Mesothelial cell of epicardium (in vitro differentiated cells): ENCODE measurements at regions not wholly inside any gene's neighbourhood (a gene's known extent, or its start where the extent isn't known, plus 50 kb on each side); places are given as distances from the start of the nearest gene placed in this dataset.

Experiments
- DNase-seq, 2 experiments: peaks; one replicate each; pipeline ENCODE4 v3.0.0; 2021; ENCODE audit warnings: low spot score in 2 of 2; ENCODE audit not compliant: unreplicated experiment in 2 of 2
- H3K27ac Mint-ChIP-seq: 2 replicates; pipeline ENCODE4 v1.8.0; 2021; ENCODE audit warnings: mixed read lengths
- H3K27me3 Mint-ChIP-seq: 2 replicates; pipeline ENCODE4 v1.8.0; 2021; ENCODE audit warnings: low read depth, mixed read lengths
- H3K36me3 Mint-ChIP-seq: 2 replicates; pipeline ENCODE4 v1.8.0; 2021; ENCODE audit warnings: mixed read lengths
- H3K4me1 Mint-ChIP-seq: 2 replicates; pipeline ENCODE4 v1.8.0; 2021; ENCODE audit warnings: mixed read lengths
- H3K4me3 Mint-ChIP-seq: 2 replicates; pipeline ENCODE4 v1.8.0; 2021; ENCODE audit warnings: mild to moderate bottlenecking, moderate library complexity, mixed read lengths
- H3K9me3 Mint-ChIP-seq: 2 replicates; pipeline ENCODE4 v1.8.0; 2021; ENCODE audit warnings: mixed read lengths
- CTCF ChIP-seq: fragments of 200-600 bp; sonication (generic); IDR thresholded peaks from one replicate; pipeline ENCODE4 v1.5.0; 2021; ENCODE audit warnings: antibody characterized with exemption; ENCODE audit not compliant: unreplicated experiment

- Mint-ChIP-seq H3K27me3 (no peaks in the 10 kb centered on the region), H3K4me3 (no peak overlapping the region), H3K27ac (no peak overlapping the region), H3K9me3 (peaks cover 9% of the 10 kb centered on the region), H3K36me3 (no peaks in the 10 kb centered on the region), H3K4me1 (peaks cover 7% of the 10 kb centered on the region)
- no peak for DNase-seq
- TF ChIP-seq CTCF: no peak
Measured at GRCh38 chr1:115413621-115414020, 75.6 kb upstream of the NGF start.

- peaks cover 9% of the 10 kb centered on the region for H3K9me3 Mint-ChIP-seq
- no peaks in the 10 kb centered on the region for H3K36me3 Mint-ChIP-seq
- no peak for DNase-seq
- H3K27ac Mint-ChIP-seq: no peak overlapping the region
- no peak for TF ChIP-seq CTCF
- H3K27me3 Mint-ChIP-seq: no peaks in the 10 kb centered on the region
- H3K4me1 Mint-ChIP-seq: peaks cover 7% of the 10 kb centered on the region
- H3K4me3 Mint-ChIP-seq: no peak overlapping the region
Measured at GRCh38 chr1:115413208-115413607, 75.2 kb upstream of the NGF start.

- no peaks in the 10 kb centered on the region for H3K27me3 Mint-ChIP-seq
Measured at GRCh38 chr1:115412733-115413132, 74.7 kb upstream of the NGF start.

GRCh38 chr1:115412286-115412685 is 74.2 kb upstream of the NGF start:
- H3K27me3 Mint-ChIP-seq: no peaks in the 10 kb centered on the region
- no peak for DNase-seq
- no peaks in the 10 kb centered on the region for H3K36me3 Mint-ChIP-seq
- peaks cover 12% of the 10 kb centered on the region for H3K9me3 Mint-ChIP-seq
- no peak for TF ChIP-seq CTCF
- no peak overlapping the region for H3K27ac Mint-ChIP-seq
- H3K4me3 Mint-ChIP-seq: no peak overlapping the region
- H3K4me1 Mint-ChIP-seq: peaks cover 7% of the 10 kb centered on the region

More at GRCh38 chr1:115412733-115413132, 74.7 kb upstream of the NGF start:
- Mint-ChIP-seq H3K4me1 (peaks cover 7% of the 10 kb centered on the region), H3K4me3 (no peak overlapping the region), H3K27ac (no peak overlapping the region), H3K36me3 (no peaks in the 10 kb centered on the region), H3K9me3 (peaks cover 11% of the 10 kb centered on the region)
- no peak for TF ChIP-seq CTCF
- no peak for DNase-seq

GRCh38 chr1:115411371-115412063 is 73.5 kb upstream of the NGF start:
- Mint-ChIP-seq H3K4me1 (peaks cover 7% of the 10 kb centered on the region), H3K27me3 (no peaks in the 10 kb centered on the region), H3K4me3 (no peak overlapping the region), H3K36me3 (no peaks in the 10 kb centered on the region), H3K27ac (no peak overlapping the region), H3K9me3 (peaks cover 9% of the 10 kb centered on the region)
- no peak for DNase-seq
- no peak for TF ChIP-seq CTCF
